ENCODE measurements at regions not wholly inside any gene's neighbourhood (a gene's known extent, or its start where the extent isn't known, plus 50 kb on each side); places are given as distances from the start of the nearest gene placed in this dataset.
"Not testable (repeated sequence)": the region's sequence is repeated elsewhere in the genome, so short reads cannot be mapped to it uniquely, and the experiment has no call there.

DNA sequence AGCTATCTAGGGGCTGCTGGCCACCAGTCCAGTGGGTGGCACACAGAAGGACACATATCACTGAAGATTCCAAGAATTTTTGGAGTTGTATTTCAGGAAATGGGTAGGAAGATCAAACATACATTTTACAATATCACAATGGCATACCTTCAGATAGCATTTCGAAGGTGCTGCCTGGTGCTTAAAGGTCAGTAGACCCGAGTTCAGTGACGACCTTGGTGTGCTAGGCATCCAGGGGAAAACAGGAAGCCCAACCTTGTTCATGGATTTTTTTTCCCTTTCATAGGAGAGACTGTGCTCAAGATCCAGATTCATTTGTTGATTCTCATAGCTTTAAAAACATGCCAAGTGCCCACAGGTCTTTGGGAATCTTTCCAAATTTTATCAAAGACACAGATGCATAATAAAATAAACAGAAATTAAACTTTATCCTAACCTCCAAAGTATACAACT lies 51.0 kb upstream of the RCBTB2 start:
- DNase-seq (ENCODE audit: low read depth in 2 of 2) = no peak

DNA sequence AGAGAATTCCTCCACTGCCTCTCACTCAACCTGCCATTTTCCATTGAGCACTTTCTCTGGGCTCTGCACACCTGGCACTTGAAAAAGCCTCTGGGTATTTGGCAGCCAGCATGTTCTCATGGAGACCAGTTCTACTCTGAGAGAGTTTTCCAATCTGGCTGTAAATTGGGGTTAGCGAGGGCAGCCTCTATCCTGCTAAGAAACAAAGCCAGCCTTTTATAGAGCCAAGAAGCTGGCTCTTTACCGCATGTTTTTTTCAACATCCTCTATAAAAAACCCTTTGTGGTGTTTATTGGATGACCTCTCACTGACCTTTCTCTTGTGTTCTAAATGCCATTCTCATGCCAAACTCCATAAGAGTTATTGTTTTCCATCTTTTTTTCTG lies 52.6 kb upstream of the RCBTB2 start:
- no peak for DNase-seq (ENCODE audit: low read depth in 2 of 2)

DNA sequence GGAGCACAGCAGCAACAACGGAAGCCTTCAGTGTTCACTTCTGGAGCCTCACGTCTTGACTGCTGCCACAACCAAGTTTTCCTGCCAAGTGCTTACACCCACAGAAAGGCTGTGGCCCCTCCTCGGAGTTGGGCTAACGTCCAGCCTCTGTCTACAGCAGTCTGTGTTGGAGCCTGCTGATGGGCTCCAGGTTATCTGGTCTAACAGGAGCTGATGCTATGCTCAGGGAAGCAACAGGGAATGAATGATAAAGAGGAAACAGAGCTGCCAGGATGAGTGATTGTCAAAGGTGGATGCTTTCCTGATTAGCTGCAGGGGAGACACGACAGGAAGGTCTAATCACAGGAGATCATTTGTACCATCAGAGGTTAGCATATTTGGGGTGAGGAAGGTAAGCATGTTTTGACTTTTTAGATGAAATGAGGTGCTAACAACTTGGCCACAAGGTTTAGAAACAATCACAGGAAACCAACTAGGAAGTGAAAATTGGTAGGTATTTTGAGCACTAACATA lies 53.8 kb upstream of the RCBTB2 start:
- no peak for DNase-seq (ENCODE audit: low read depth in 2 of 2)

DNA sequence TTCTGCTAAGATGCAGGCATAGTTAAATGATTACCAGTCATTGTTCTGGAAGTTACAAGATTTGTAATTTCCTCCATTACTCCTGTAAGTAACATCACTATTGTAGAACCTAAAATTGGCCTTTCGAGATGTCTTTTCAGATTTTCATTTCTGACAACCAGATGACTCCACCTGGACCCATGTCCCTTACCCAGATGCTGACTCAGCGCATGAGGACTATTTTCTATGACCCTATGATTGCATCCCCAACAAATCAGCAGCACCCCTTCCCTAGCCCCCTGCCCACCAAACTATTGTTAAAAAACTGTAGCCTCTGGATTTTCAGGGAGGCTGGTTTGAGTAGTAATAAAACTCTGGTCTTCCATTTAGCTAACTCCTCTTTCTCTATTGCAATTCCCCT lies 55.2 kb upstream of the RCBTB2 start:
- DNase-seq (ENCODE audit: low read depth in 2 of 2) = no peak

DNA sequence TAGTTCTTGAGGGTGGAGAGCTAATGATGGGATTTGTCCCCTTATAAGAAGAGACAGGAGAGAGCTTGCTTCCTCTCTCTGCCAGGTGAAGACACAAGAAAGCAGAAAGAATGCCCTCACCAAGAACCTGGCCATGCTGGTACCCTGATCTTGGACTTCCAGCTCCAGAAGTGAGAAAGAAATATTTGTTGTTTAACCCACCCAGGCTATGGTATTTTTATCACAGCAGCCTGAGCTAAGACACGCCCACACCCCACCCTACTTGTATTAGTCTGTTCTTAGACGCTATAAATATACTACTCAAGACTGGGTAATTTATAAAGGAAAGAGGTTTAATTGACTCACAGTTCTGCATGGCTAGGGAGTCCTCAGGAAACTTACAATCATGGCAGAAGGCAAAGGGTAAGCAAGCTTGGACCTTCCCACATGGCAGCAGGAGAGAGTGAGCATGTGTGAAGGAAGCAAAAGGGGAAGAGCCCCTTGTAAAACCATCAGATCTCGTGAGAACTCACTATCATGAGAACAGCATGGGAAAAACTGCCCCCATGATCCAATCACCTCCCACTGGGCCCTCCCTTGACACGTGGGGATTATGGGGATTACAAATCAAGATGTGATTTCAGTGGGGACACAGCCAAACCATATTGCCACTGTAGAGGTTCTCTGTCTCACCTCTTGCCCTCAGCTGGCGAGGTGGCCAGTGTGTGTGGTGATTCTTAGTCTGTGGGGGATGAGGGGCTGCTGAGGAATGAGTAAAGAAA lies 57.4 kb upstream of the RCBTB2 start:
- no peak for DNase-seq (ENCODE audit: low read depth in 2 of 2)

DNA sequence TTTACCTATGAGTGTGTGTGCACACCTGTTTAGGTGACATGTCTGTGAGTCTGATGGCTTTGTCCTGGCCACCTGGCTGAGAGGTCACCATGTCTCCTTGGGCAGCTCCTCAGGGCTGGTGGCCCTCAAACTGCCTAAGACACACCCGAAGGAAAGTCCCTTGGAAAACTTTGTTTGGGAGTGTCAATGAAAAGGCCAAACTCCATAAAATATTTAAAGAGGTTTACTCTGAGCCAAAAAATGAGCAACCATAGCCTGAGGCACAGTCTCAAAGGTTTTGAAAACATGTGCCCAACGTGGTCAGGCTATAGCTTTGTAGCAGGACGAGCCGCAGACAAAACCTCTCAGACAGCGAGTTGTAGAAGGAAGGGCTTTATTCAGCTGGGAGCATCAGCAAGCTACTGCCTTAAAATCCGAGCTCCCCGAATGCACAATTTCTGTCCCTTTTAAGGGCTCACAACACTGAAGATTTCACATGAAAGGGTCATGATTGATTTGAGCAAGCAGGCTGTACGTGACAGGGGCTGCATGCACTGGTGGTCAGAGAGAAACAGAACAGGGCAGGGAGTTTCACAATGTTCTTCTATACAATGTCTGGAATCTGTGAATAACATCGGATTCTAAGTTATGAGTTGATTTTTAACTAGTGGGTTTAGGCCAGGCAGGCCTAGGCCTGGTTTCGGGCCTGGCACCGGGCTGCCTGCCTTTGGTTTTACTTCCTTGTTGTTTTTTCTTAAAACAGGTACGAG lies 58.4 kb upstream of the RCBTB2 start:
- DNase-seq (ENCODE audit: low read depth in 2 of 2) = not testable (repeated sequence)

DNA sequence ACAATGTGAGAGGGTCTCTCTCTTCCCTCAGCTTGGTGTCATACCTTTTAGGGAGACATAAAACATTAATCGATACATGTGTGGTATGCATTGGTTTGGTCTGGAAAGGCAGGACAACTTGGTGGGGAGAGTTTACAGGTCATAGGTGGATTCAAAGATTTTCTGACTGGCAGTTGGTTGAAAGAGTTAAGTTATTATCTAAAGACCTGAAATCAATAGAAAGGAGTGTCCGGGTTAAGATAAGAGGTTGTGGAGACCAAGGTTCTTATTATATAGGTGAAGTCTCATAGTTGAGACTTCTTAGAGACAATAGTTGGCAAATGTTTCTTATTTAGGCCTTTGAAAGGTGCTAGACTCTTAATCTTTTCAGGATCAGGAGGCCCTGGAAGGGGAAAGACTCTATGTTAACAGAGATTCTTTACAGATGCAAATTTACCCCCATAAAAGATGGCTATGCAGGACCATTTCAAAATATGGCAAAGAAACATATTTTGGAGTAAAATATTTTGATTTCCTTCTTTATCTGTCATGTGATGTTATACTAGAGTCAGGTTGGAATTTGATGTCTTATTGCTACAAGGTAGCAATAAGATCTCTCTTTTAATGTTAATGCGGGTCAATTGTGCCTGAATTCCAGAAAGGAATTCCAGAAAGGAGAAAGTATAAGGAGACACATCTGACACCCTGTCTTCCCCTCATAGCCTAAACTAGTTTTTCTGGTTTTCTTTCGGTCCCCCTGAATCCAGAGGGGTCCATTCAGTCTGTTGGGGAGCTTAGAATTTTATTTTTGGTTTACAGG lies 59.2 kb upstream of the RCBTB2 start:
- DNase-seq (ENCODE audit: low read depth in 2 of 2) = no peak

DNA sequence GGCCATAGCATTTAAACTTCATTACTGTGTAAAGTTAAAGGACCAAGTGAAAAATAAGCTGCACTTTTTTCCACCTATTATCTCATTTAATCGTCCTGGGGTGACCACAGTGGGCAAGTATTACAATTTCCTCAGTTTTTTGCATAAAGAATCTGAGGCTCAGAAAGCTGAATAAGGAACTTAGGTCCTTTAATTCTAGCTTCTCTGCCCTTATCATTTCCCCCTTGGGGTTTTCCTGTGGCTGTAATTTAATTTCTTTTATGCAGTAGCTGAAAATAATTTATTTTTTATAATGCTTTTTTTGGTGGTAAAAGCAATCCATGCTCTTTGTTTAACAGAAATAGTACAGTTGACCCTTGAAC lies 59.8 kb upstream of the RCBTB2 start:
- DNase-seq (ENCODE audit: low read depth in 2 of 2) = no peak

DNA sequence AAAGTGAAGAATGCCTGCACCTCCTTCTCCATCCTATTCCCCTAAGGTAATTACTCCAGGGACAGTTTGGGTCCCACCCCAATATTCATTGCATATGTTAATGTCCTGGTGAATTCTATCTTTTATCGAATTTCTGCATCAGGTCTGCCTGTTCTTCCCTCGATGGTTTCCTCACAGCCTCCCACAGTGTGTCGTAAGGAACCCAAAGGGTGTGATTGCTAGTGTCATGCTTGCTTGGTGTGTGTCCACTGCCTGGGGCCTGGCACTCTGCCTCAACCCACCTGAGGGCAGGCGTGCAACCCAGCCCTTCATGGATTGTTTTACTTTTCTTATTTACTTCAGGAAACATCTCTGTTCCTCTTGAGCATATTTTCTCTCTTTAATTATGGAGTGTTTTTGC lies 60.2 kb upstream of the CYSLTR2 start:
- no peak for DNase-seq (ENCODE audit: low read depth in 2 of 2)

DNA sequence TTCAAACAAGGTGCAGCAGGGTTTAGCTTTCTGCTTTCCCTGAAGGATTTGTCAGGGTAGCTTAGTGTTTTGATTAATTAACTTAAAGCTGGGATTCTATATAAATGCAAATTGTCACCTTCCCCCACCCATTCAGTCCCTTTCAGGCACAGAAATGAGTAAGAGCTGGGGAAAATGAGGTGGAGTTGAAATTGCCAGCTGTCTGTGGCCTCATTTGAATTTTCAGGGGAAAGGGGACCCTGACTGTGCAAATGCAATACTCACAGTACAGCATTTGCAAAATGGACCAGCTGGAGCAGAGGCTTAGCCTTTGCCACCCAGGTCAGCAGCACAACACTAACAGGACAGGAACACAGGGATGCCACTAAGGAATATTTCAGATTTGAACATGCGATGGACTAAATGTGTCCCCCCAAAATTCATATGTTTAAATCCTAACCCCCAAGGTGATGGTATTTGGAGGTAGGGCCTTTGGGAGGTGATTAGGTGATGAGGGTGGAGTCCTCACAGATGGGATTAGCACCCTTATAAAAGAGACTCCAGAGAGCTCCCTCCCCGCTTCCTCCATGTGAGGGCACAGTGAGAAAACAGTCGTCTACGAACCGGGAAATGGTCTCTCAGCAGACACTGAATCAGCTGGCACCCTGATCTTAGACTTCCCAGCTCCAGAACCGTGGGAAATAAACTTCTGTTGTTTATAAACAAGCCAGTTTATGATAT lies 59.5 kb upstream of the CYSLTR2 start:
- no peak for DNase-seq (ENCODE audit: low read depth in 2 of 2)

DNA sequence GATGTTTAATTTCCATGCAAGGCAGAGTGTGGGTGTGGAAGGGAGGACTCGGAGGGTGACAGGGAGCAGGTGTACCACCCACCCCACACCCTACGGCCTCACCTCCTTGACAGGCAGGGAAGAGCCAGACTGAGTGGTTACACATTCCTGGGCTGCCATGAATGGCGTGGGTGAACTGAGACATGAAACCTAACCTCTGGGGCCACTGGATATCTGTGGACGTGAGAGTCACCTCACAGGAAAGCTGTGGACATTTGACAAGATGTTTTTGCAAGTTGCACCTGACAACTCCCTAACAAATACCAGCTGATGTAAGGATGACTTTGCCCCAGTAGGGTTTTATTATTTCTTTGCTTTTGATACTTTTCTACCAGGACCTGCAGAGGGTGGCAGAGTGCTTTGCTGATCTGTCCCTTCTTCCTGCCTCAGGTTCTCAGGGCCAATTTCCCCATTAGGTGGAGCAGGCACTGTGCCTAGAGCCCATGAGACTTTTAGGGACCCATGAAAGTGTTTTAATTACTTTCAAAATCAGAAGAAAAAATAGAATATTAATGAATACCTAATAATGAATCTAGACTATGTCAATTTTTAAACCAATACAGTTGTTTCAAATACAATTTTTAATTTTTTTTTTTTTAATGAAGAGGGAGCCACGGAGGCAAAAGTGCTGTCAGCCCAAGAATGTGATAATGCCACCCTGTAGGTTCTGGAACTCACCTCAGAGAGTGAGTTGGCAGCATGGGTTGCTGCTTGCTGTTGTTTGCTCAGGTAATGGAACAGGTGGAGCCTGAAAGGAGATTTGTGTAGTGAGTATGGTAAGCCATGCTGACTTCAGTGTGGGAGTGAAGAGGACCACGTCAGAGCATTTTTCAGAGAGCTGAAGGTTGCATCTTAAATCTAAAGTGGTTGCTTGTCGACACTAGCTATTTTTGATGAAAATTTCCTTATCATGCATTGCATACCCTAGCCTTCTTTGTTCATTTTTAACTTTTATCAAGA lies 58.0 kb upstream of the CYSLTR2 start:
- peak; percentile 7 to 10 for DNase-seq (ENCODE audit: low read depth in 2 of 2)

DNA sequence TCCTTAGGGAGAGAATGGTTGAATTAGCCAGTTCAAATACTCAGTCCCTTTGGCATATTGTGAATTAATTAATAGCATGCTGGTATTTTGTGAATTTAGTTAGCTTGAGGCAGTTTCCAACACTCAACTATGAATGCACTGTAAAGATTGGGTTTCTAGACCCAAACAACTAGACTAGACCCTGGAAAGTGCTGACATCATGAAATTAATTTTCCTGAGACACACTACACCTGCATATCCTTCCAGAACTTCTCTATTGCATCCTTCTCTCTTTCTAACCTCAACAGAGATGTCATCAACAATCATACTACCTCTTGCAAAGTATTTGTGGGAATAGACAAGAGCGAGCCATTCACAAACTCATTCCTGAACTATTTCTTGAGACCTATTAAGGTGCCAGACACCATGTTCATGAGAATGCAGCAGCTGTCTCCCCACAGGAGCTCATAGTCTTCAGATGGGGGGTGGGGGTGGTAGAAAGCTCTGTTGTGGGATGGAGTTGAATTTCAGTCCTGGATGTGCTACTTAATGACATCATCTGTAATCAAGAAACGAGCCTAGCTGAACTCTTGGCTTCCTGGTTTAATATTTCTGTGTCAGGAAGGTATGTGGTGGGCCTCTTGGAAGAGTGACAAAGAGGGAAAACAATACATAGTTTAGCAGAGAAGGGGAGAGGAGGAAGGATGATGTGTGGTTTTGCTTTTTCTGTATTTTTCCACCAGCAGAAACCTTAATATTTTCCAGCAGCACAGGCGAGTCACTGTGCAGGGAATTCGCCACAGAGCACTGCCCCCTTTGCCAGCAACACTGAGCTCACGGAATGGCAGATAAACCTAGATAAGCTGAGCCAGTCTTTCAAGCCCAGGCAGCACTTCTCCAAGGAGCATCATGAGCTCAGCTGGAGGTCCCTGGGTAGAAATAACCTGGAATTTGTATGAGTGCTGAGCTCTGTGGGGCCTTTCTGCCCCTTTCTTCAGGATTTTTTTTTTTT lies 53.1 kb upstream of the CYSLTR2 start:
- DNase-seq (ENCODE audit: low read depth in 2 of 2) = no peak

DNA sequence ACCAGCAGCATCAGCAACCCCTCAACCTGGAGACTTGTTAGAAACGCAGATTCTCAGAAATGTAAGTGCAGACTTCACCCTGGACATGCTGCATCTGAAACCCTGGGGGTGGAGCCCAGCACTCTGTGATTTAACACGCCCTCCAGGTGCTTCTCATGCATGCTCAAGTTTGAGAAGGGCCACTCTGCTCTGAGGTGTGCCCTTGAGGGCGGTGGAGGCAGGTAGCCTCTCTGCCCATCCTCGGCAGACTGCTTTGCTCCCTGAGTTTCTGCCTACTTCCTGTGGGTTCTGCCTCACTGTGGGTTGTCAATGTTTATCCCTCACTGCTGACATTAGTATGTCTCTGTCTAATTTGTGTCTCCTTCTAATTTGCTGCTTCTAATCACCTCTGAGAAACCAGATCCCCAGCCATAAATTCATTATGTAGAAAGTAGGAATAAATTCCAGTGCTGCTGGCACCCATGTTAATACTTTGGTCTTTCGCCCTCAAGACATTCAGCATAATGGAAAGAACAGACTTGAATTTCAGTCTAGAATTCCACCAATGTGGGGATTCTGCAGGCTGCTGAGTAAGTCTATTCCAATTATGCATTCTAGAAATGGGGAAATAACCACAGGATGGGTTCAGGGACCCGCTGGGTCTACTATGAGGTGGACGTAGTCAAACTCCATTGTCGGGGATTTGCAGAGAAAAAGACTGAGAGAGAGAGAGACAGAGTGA lies 51.3 kb upstream of the CYSLTR2 start:
- no peak for DNase-seq (ENCODE audit: low read depth in 2 of 2)

DNA sequence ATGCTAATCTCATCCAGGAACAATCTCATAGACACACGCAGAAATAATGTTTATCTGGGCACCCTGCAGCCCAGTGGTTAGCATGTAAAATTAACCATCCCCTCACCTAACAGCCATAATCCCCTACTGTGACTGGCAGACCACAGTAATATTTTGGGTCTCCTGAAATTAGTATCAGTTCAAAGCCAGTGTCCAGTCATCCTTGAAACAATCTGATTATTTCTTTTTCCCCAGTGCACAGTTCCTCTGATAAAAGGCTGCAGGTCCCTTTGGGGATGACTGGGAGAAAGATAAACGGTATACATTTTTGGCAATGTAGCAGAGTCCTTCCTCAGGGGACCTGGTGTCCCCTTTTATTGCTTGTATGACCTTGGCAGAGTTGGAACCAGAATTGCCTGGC lies 50.4 kb upstream of the CYSLTR2 start:
- no peak for DNase-seq (ENCODE audit: low read depth in 2 of 2)
